ENCODE measurements at regions not wholly inside any gene's neighbourhood (a gene's known extent, or its start where the extent isn't known, plus 50 kb on each side); places are given as distances from the start of the nearest gene placed in this dataset.

DNA sequence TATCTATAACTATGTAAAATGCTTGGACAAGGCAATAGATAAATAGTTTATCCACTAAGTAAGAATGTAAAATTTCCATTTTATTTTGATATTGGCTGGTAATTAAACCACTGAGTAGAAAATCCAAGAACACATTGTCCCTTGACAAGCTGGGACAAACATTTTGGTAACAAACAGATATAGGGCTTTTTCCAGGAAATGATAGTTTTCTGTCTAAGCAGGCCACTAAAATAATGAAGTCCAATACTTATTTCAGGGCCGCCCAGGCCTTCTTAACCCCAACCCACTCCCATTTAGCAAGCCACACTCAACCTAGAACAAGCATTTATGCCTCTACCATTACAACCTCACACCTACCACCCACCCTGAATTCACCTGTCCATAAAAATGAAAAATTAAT lies 368.6 kb downstream of the PRELID2 start:
- Mint-ChIP-seq H3K27ac (no peak overlapping the region), H3K4me3 (no peak overlapping the region), H3K36me3 (ENCODE audit: low read depth) (no peaks in the 10 kb centered on the region), H3K4me1 (peaks cover under 1% of the 10 kb centered on the region), H3K9me3 (no peaks in the 10 kb centered on the region), H3K27me3 (ENCODE audit: insufficient read depth, low read depth, poor library complexity) (no peaks in the 10 kb centered on the region)
- Histone ChIP-seq H3F3A (replicated peaks; ENCODE audit: low read depth) (no peaks in the 10 kb centered on the region), H3K4me2 (no peak overlapping the region), H3K79me2 (replicated peaks; ENCODE audit: insufficient read depth) (no peaks in the 10 kb centered on the region), H3K4me3 (no peak overlapping the region), H4K20me1 (replicated peaks; ENCODE audit: insufficient read depth) (no peaks in the 10 kb centered on the region), H3K9me2 (ENCODE audit: insufficient read depth) (0 out of 2 replicates have a peak, but pooled peaks cover 5% of the 10 kb centered on the region), H3K4me1 (ENCODE audit: insufficient read depth) (peaks cover under 1% of the 10 kb centered on the region; the same call in 1 of the 2 replicates), H3K36me3 (ENCODE audit: insufficient read depth) (no peaks in the 10 kb centered on the region), H3K27ac (ENCODE audit: low read depth) (no peak overlapping the region), H2AFZ (no peak overlapping the region), H3K27me3 (ENCODE audit: insufficient read depth) (no peaks in the 10 kb centered on the region)
- TF ChIP-seq EZH2phosphoT487 (IDR thresholded peaks at IDR 0.05; ENCODE audit: unreplicated experiment), result no peak
- no peak for TF ChIP-seq JUNB (IDR thresholded peaks at IDR 0.05; ENCODE audit: unreplicated experiment)
- TF ChIP-seq, protein P1, sequence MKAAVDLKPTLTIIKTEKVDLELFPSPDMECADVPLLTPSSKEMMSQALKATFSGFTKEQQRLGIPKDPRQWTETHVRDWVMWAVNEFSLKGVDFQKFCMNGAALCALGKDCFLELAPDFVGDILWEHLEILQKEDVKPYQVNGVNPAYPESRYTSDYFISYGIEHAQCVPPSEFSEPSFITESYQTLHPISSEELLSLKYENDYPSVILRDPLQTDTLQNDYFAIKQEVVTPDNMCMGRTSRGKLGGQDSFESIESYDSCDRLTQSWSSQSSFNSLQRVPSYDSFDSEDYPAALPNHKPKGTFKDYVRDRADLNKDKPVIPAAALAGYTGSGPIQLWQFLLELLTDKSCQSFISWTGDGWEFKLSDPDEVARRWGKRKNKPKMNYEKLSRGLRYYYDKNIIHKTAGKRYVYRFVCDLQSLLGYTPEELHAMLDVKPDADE (IDR thresholded peaks at IDR 0.05), result no peak
- TF ChIP-seq POLR2AphosphoS5 (IDR thresholded peaks at IDR 0.05; ENCODE audit: low read depth), result no peak
- DNase-seq (ENCODE audit: low spot score) (no peak), ATAC-seq (no peak)

DNA sequence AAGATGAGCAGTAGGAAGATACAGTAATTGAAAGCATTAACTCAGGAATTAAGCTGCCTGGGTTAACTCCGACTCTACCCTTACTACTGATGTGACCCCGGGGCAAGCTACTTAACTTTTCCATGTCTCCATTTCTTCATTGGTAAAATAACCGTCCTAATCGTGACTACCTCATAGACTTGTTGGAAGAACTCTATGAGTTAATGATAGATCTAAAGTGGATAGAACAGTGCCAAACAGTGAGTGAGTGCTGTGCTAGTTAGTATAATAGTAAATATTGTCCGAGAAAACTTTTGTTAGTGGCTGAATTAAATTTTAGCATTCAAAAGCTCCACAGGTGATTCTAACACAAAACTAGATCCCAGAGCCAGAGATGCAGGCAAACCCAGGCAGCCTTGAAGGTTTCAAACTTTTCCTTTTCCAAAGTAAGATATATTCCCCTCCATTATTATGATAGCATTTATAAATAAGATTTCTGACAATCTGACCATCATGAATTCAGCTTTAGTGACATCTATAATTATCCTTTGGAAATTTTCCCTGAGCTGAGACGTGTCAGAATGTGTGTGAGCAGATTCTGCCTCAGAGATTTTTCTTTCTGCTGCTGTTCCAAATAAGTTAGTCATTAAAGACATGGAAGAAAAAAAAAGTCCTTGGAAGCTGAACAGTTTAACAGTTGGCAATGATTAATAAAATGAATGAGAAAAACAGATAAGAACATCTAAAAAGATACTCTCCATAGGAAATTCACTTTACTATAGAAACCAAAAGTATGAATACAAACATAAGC lies 369.5 kb downstream of the PRELID2 start:
- no peak overlapping the region for H3K4me3 ChIP-seq
- Mint-ChIP-seq H3K4me1 (no peaks in the 10 kb centered on the region), H3K36me3 (ENCODE audit: low read depth) (no peaks in the 10 kb centered on the region), H3K27me3 (ENCODE audit: insufficient read depth, low read depth, poor library complexity) (no peaks in the 10 kb centered on the region), H3K4me3 (no peak overlapping the region), H3K9me3 (no peaks in the 10 kb centered on the region), H3K27ac (no peak overlapping the region)
- no peak overlapping the region for H3K4me2 ChIP-seq
- 0 out of 2 replicates have a peak, but pooled peaks cover 5% of the 10 kb centered on the region for H3K9me2 ChIP-seq (ENCODE audit: insufficient read depth)
- no peaks in the 10 kb centered on the region for H3K36me3 ChIP-seq (ENCODE audit: insufficient read depth)
- no peaks in the 10 kb centered on the region for H3K79me2 ChIP-seq (replicated peaks; ENCODE audit: insufficient read depth)
- DNase-seq (ENCODE audit: low spot score) (no peak), ATAC-seq (no peak)
- H2AFZ ChIP-seq, result no peak overlapping the region
- H3K27me3 ChIP-seq (ENCODE audit: insufficient read depth), result no peaks in the 10 kb centered on the region
- no peaks in the 10 kb centered on the region for H3F3A ChIP-seq (replicated peaks; ENCODE audit: low read depth)
- no peaks in the 10 kb centered on the region for H4K20me1 ChIP-seq (replicated peaks; ENCODE audit: insufficient read depth)
- H3K4me1 ChIP-seq (ENCODE audit: insufficient read depth), result no peaks in the 10 kb centered on the region
- no peak overlapping the region for H3K27ac ChIP-seq (ENCODE audit: low read depth)
- TF ChIP-seq JUNB (IDR thresholded peaks at IDR 0.05; ENCODE audit: unreplicated experiment) (no peak), ZNF331 (CRISPR knock-in tag; IDR thresholded peaks at IDR 0.05; ENCODE audit: low read depth) (no peak), EZH2phosphoT487 (IDR thresholded peaks at IDR 0.05; ENCODE audit: unreplicated experiment) (no peak), STAT1 (IDR thresholded peaks at IDR 0.05; ENCODE audit: unreplicated experiment) (no peak)
- TF ChIP-seq, protein P2, sequence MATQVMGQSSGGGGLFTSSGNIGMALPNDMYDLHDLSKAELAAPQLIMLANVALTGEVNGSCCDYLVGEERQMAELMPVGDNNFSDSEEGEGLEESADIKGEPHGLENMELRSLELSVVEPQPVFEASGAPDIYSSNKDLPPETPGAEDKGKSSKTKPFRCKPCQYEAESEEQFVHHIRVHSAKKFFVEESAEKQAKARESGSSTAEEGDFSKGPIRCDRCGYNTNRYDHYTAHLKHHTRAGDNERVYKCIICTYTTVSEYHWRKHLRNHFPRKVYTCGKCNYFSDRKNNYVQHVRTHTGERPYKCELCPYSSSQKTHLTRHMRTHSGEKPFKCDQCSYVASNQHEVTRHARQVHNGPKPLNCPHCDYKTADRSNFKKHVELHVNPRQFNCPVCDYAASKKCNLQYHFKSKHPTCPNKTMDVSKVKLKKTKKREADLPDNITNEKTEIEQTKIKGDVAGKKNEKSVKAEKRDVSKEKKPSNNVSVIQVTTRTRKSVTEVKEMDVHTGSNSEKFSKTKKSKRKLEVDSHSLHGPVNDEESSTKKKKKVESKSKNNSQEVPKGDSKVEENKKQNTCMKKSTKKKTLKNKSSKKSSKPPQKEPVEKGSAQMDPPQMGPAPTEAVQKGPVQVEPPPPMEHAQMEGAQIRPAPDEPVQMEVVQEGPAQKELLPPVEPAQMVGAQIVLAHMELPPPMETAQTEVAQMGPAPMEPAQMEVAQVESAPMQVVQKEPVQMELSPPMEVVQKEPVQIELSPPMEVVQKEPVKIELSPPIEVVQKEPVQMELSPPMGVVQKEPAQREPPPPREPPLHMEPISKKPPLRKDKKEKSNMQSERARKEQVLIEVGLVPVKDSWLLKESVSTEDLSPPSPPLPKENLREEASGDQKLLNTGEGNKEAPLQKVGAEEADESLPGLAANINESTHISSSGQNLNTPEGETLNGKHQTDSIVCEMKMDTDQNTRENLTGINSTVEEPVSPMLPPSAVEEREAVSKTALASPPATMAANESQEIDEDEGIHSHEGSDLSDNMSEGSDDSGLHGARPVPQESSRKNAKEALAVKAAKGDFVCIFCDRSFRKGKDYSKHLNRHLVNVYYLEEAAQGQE (IDR thresholded peaks at IDR 0.05; ENCODE audit: unreplicated experiment), result no peak
- TF ChIP-seq, protein P1 (IDR thresholded peaks at IDR 0.05), result no peak
- TF ChIP-seq, protein P3, sequence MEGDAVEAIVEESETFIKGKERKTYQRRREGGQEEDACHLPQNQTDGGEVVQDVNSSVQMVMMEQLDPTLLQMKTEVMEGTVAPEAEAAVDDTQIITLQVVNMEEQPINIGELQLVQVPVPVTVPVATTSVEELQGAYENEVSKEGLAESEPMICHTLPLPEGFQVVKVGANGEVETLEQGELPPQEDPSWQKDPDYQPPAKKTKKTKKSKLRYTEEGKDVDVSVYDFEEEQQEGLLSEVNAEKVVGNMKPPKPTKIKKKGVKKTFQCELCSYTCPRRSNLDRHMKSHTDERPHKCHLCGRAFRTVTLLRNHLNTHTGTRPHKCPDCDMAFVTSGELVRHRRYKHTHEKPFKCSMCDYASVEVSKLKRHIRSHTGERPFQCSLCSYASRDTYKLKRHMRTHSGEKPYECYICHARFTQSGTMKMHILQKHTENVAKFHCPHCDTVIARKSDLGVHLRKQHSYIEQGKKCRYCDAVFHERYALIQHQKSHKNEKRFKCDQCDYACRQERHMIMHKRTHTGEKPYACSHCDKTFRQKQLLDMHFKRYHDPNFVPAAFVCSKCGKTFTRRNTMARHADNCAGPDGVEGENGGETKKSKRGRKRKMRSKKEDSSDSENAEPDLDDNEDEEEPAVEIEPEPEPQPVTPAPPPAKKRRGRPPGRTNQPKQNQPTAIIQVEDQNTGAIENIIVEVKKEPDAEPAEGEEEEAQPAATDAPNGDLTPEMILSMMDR (conservative IDR thresholded peaks at IDR 0.05; ENCODE audit: low read depth in 2 of 2), result no peak

Data from GM23338 (cell line).